ENCODE measurements at regions not wholly inside any gene's neighbourhood (a gene's known extent, or its start where the extent isn't known, plus 50 kb on each side); places are given as distances from the start of the nearest gene placed in this dataset.

DNA sequence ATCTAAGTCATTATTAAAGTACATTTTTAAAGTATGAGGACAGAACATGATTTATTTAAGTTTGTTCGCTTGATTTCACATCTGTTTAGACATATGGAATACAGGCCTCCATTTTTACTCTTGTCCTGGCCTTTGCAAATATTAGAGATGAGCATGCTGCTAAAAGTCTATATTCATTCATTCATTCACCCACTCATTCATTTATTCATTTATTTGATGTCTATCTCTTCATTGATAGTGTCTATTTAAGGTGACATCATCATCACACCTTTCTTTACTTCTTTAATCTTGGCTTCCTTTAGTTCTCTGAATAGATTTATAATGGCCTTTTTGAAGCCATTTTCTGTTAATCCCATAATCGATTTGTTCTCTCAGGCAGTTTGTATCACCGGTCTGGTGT lies 68.0 kb downstream of the THNSL1 start:
- POLR2A ChIA-PET (ENCODE audit: low non-redundant PET), result no interaction called here

DNA sequence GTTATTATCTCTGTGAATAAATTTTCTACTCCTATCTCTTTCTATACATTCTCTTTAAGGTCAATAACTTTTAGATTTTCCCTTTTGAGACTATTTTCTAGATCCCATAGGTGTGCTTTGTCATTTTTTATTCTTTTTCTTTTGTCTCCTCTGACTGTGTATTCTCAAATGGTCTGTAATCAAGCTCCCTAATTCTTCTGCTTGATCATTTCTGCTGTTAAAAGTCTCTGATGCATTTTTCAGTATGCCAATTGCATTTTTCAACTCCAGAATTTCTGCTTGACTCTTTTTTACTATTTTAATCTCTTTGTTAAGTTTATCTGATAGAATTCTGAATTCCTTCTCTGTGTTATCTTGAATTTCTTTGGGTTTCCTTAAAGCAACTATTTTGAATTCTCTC lies 78.2 kb downstream of the THNSL1 start:
- H3K27ac ChIP-seq, result no peak overlapping the region
- ChIA-PET POLR2A (ENCODE audit: low non-redundant PET) (no interaction called here), CTCF (interaction anchor here (0.6 kb wide), 1 partner anchor 97 kb away, joined by 3 read pairs; no protein-coding TSS in a partner anchor)
- TF ChIP-seq, protein P1, sequence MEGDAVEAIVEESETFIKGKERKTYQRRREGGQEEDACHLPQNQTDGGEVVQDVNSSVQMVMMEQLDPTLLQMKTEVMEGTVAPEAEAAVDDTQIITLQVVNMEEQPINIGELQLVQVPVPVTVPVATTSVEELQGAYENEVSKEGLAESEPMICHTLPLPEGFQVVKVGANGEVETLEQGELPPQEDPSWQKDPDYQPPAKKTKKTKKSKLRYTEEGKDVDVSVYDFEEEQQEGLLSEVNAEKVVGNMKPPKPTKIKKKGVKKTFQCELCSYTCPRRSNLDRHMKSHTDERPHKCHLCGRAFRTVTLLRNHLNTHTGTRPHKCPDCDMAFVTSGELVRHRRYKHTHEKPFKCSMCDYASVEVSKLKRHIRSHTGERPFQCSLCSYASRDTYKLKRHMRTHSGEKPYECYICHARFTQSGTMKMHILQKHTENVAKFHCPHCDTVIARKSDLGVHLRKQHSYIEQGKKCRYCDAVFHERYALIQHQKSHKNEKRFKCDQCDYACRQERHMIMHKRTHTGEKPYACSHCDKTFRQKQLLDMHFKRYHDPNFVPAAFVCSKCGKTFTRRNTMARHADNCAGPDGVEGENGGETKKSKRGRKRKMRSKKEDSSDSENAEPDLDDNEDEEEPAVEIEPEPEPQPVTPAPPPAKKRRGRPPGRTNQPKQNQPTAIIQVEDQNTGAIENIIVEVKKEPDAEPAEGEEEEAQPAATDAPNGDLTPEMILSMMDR (conservative IDR thresholded peaks at IDR 0.05; ENCODE audit: low read depth), result no peak
- DNase-seq (ENCODE audit: low spot score), result no peak

More for the DNA sequence above, 68.0 kb downstream of the THNSL1 start:
- H3K27ac ChIP-seq, result no peak overlapping the region
- TF ChIP-seq, protein P1 (conservative IDR thresholded peaks at IDR 0.05; ENCODE audit: low read depth), result no peak
- CTCF ChIA-PET, result no interaction called here
- DNase-seq (ENCODE audit: low spot score), result no peak

DNA sequence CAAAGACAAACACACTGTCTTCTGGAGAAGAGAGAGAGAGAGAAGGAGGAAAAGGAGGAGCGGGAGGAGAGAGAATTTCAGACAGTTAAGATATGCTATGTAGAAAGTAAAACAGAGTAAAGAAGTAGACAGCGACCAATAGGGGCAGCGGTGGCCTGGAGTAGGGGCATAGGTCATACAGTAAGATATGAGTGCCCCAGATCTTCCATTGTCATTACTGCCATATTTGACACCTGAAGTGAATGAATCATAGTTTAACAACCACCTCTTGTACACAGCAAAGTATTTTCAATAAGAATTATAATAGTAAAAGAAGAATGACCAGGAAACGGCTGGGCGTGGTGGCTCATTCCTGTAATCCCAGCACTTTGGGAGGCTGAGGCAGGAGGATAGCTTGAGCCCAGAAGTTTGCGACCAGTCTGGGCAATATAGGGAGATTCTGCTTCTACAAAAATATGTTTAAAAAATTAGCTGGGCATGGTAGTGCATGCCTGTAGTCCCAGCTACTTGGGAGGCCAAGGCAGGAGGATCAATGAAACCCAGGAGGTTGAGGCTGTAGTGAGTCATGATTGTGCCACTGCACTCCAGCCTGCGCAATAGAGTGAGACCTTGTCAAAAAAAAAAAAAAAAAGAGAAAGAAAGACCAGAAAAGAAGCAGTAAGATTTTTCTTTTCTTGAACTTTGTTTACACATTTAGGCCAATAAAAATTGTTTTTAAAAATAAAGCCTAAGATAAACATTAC lies 77.0 kb upstream of the GPR158 start:
- TF ChIP-seq, protein P1 (conservative IDR thresholded peaks at IDR 0.05; ENCODE audit: low read depth), result no peak
- ChIA-PET POLR2A (ENCODE audit: low non-redundant PET) (no interaction called here), CTCF (interaction anchor here (0.5 kb wide), 1 partner anchor 62 kb away, joined by 3 read pairs; no protein-coding TSS in a partner anchor)
- no peak for DNase-seq (ENCODE audit: low spot score)
- no peak overlapping the region for H3K27ac ChIP-seq

DNA sequence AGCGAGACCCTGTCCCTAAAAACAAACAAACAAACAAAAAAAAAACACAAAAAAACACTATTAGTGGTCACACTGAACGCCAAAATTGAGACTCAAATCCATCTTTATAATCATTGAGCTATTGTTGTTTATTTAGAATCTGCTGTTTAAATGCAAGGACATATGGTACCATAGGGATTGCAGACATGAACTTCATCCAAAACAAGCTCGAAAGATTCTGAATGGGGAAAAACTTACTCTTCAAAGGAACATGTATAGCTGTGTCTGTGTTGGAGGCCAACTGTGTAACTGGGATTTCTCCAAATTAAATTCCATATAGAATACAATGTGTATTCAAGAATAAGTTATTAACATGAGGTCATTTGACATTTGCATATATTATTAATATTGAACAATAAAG lies 74.7 kb upstream of the GPR158 start:
- ChIA-PET POLR2A (ENCODE audit: low non-redundant PET) (no interaction called here), CTCF (interaction anchor here (0.6 to 1.0 kb wide), 3 partner anchors 19 to 170 kb away, joined by 3 to 5 read pairs (median 3); no protein-coding TSS in a partner anchor)
- no peak for DNase-seq (ENCODE audit: low spot score)
- H3K27ac ChIP-seq, result no peak overlapping the region
- TF ChIP-seq, protein P1 (conservative IDR thresholded peaks at IDR 0.05; ENCODE audit: low read depth), result no peak

DNA sequence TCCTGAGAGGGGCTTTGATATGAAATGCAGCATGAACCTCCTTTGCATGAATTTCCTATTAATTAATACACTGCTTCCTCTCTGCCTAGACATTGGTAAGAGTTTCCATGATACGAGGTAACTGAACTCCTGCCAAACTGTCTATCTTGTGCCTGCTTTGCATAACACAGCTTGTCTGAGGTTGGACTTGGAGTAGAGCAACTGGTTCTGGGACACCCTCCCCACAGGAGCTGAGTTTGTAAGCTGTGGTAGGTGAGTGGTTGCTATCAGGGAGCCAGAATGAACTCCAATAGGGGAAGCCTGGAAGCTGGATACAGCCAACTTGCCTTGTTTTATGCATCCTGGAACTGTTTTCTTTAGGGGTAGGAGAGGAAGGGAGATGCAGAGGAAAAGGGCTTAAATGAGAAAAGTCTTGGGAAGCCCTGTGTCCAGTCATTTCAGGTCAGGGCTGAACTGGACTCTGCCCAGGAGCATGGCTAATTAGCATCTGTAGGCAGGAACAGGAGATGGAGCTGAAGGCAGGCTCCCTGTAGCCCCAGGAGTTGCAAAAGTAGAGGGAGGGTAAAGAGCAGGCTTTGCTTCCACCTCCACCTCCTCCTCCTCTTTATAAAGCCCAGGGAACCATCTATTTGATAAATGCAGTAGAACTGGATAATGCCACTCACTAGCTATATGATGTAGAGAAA lies 73.2 kb upstream of the GPR158 start:
- H3K27ac ChIP-seq, result no peak overlapping the region
- no peak for DNase-seq (ENCODE audit: low spot score)
- CTCF ChIA-PET, result interaction anchor here (0.6 to 1.2 kb wide), 2 partner anchors 12 to 206 kb away, joined by 3 read pairs; no protein-coding TSS in a partner anchor
- TF ChIP-seq, protein P1 (conservative IDR thresholded peaks at IDR 0.05; ENCODE audit: low read depth), result no peak
- POLR2A ChIA-PET (ENCODE audit: low non-redundant PET), result no interaction called here

DNA sequence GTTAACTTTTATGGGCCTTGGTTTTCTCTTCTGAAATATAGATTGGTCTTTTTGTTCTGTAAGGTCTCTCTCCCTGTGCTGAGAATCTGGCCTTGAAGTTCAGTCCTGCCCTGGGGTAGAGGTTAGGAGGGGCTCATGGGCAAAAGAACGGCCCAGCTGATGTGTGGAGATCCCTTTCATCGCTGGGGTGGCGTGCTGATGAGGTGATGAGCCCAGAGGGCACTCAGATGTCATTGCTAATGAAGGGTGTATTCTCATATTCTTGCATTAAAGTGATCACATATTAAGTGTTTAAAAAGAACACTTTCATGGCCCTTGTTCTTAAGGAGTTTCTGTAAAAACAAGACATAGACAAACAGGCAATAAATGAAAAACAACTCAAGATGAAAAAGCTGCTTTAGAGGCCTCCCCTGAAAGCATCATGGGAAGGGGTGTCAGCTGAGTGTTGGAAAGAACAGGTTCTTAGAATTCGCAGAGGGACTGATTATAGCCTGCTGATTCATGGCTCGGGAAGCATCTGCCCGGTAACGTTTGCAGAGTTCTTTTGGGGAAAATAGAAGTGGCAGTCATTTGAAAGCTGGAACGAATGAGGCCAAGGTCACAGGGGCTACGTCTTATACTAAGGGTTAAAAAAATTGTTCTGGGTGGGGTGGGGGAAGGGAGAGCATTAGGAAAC lies 72.5 kb upstream of the GPR158 start:
- H3K27ac ChIP-seq, result no peak overlapping the region
- ChIA-PET CTCF (interaction anchor here (0.6 to 1.2 kb wide), 2 partner anchors 11 to 205 kb away, joined by 3 read pairs; no protein-coding TSS in a partner anchor), POLR2A (ENCODE audit: low non-redundant PET) (no interaction called here)
- DNase-seq (ENCODE audit: low spot score), result no peak
- TF ChIP-seq, protein P1 (conservative IDR thresholded peaks at IDR 0.05; ENCODE audit: low read depth), result no peak

Data from RWPE1 (cell line).